ENCODE measurements at regions not wholly inside any gene's neighbourhood (a gene's known extent, or its start where the extent isn't known, plus 50 kb on each side); places are given as distances from the start of the nearest gene placed in this dataset.

DNA sequence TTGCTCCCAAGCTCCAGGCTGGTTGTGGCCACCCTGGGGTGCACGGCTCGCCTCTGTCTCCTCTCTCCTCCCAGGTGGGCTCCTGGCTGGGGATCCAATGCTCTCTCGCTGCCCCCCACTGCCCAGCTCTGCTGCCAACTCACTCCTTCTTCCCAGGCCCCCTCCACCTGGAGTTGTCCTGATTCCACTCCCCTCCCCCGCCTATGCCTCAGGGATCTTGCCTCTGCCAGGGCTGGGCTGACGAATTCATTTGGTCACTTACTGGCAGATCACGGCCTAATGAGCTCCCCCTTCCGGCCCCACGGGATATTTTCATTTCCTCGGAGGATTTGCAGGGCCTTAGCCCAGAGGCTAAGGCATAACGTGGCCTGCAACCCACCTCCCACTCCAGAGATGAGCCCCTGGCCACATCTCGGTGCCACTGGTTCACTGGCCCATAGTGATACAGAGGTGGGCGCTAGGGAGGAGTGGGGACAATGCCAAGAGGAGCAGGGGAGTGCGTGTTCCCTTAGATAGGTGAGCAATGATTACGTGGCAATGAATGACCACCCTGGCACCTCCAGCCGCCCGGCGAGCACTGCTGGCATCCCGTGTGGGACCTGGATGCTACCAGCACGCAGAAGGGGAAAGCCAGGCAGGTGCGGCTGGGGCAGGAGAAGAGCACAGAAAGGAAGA, 344.6 kb upstream of the SHH start:
- TF ChIP-seq, protein P1, sequence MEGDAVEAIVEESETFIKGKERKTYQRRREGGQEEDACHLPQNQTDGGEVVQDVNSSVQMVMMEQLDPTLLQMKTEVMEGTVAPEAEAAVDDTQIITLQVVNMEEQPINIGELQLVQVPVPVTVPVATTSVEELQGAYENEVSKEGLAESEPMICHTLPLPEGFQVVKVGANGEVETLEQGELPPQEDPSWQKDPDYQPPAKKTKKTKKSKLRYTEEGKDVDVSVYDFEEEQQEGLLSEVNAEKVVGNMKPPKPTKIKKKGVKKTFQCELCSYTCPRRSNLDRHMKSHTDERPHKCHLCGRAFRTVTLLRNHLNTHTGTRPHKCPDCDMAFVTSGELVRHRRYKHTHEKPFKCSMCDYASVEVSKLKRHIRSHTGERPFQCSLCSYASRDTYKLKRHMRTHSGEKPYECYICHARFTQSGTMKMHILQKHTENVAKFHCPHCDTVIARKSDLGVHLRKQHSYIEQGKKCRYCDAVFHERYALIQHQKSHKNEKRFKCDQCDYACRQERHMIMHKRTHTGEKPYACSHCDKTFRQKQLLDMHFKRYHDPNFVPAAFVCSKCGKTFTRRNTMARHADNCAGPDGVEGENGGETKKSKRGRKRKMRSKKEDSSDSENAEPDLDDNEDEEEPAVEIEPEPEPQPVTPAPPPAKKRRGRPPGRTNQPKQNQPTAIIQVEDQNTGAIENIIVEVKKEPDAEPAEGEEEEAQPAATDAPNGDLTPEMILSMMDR (conservative IDR thresholded peaks at IDR 0.05; ENCODE audit: low read depth, low read length) = no peak
- TF ChIP-seq POLR2A (IDR thresholded peaks at IDR 0.05; ENCODE audit: low read depth, low read length) = no peak
